HG03565 (cell line): ENCODE measurements at regions not wholly inside any gene's neighbourhood (a gene's known extent, or its start where the extent isn't known, plus 50 kb on each side); places are given as distances from the start of the nearest gene placed in this dataset.
A peak's percentile ranks its signal among the peaks of the same experiment; 100 is the strongest.
"Not testable (repeated sequence)": the region's sequence is repeated elsewhere in the genome, so short reads cannot be mapped to it uniquely, and the experiment has no call there.

ENCODE experiments used
- ATAC-seq: cut with Tn5 transposase; IDR thresholded peaks from one replicate; pipeline ENCODE4 v1.9.1; 2021; ENCODE audit warnings: mild to moderate bottlenecking, moderate library complexity; ENCODE audit not compliant: unreplicated experiment

DNA sequence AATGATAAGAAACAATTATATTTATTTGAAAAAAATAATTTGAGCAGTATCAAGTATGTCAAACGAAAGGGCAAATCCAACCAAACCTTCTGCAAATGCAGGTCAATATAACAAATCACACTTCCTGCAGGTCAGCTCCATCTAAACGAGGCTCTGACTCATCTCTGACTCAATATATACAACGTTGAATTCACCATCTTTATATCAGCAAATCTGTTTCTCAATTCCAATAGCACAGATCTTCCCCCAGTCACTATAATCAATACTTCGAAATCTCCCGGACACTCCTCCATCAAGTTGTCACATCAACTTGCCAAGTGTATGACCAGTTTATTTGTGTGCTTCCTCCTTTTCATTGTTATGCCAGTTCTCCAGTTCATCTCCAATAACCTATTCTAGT lies 388.9 kb downstream of the ZEB2 start:
- ATAC-seq = no peak

GRCh38 chr2:144130551-144130950 lies 389.4 kb downstream of the ZEB2 start:
- no peak for ATAC-seq

DNA sequence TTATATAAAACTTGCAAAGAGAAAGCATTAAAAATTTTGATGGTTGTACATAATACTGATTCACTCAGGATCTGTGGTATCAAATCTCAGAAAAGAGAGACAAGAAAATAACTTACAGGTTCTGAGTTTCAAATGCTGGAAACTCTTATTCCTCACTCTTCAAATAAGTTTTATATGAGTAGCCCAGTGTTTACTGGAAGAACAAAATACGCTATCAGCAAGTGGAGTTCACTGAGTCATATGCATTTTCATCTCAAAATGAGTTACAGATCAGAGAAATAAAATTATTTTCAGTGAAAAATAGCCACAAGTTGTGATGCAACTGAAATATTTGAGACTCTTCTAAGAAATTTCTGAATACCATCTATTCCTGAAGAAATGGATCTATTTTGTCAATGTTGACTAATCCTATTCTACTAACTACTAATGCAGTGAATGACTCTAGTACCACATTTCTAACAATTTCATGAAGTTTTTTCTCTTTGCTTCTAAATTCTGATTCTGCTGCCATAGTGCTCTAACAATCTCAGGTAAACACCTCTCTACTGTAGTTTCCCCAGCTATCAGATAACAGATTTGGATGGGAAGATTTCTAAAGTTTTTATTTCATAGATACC lies 391.7 kb downstream of the ZEB2 start:
- no peak for ATAC-seq

GRCh38 chr2:144127693-144128092 lies 392.2 kb downstream of the ZEB2 start:
- no peak for ATAC-seq

- no peak for ATAC-seq
These were observed 393.6 kb downstream of the ZEB2 start for GRCh38 chr2:144126302-144126701.

- no peak for ATAC-seq
These were observed 394.2 kb downstream of the ZEB2 start for GRCh38 chr2:144125751-144126150.

- no peak for ATAC-seq
These were observed 395.0 kb downstream of the ZEB2 start for GRCh38 chr2:144124882-144125281.

GRCh38 chr2:144120487-144120886 lies 399.4 kb downstream of the ZEB2 start:
- no peak for ATAC-seq

DNA sequence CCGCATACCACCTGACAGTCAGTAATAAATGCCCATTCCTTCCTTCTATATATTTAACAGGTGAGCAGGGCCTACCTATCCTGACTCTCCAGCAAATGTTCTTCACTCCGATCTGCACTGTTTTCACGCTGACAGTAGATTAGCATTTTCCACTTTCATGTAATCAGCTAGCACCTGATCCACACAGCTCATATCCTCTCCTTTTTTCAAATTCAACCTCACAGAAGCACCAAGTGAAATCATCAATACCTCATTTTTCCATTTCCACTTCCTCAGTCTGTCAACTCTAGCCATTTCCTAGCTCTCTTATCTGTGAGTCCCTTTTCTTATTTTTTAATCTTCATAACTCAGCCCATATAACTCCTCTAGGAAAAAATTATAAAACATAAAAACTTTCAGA lies 402.8 kb downstream of the ZEB2 start:
- ATAC-seq = no peak

DNA sequence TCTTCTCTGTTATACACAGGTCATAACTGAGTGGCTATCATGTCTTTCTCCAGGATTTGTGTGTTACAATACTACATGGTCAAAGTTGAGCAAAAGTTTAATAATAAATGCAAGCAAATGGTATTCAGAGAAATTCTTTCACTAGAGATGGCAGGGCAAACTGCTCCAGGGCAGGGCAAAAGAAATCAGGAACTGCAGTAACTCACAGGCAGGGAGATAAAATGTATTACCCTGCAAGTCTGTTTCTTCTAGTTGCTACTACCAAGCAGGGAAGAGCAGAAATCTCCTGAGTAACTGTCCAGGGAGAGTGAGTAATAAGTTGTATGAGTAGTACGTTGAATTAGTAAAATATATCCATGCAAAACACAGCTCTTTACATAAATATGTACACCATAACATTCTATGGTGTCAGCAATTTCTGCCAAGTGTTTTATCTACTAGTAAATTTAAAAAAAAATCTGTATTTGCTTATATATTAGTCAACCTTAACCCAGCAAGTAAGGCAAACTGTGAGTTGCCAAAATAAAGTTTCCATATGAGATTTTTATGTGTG lies 404.1 kb downstream of the ZEB2 start:
- ATAC-seq = no peak

DNA sequence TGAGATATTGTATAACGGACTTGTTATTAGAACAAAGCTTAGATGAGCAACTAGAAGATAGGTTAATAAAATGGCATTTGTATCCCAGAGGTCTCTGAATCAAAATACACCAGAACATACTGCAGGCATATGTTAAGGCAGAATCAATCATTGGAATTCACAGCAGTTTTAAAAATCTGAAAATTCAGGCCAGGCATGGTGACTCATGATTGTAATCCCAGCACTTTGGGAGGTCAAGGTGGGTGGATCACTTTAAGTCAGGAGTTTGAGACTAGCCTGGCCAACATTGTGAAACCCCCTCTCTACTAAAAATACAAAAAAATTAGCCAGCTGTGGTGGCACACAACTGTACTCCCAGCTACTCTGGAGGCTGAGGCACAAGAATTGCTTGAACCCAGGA lies 405.2 kb downstream of the ZEB2 start:
- ATAC-seq = no peak

GRCh38 chr2:144111437-144111836 lies 408.5 kb downstream of the ZEB2 start:
- no peak for ATAC-seq

GRCh38 chr2:144106104-144106503 lies 413.8 kb downstream of the ZEB2 start:
- ATAC-seq = not testable (repeated sequence)

- no peak for ATAC-seq
These were observed 417.5 kb downstream of the ZEB2 start for GRCh38 chr2:144102386-144102785.

DNA sequence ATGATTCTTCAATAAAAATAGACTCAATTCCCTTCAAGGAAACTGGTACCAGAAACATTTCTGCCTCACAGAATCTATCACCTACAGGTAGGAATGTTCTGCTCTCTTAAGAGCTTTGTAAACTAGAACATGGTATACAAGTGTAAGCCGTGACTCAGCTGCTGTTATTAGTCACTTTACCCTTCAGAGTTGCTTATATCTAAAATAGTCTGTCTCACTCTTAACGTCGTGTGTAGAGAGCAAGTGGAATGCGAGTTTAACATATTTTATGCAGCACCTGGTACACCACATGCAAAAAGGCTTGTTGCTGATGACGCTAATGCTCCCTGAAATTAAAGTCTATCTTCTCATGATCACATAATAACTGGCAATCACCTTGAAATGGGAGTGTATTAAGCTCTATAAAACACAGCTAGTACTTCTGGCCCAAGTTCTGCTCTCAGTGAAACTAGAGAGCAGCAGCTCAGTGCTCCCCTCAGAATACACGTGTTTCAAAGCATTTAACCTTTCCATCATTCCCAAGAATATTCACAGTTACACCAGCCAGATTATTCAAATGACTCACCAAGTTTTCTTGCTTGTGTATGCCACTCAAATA lies 420.0 kb downstream of the ZEB2 start:
- no peak for ATAC-seq

GRCh38 chr2:144099340-144099739 lies 420.6 kb downstream of the ZEB2 start:
- ATAC-seq = no peak

DNA sequence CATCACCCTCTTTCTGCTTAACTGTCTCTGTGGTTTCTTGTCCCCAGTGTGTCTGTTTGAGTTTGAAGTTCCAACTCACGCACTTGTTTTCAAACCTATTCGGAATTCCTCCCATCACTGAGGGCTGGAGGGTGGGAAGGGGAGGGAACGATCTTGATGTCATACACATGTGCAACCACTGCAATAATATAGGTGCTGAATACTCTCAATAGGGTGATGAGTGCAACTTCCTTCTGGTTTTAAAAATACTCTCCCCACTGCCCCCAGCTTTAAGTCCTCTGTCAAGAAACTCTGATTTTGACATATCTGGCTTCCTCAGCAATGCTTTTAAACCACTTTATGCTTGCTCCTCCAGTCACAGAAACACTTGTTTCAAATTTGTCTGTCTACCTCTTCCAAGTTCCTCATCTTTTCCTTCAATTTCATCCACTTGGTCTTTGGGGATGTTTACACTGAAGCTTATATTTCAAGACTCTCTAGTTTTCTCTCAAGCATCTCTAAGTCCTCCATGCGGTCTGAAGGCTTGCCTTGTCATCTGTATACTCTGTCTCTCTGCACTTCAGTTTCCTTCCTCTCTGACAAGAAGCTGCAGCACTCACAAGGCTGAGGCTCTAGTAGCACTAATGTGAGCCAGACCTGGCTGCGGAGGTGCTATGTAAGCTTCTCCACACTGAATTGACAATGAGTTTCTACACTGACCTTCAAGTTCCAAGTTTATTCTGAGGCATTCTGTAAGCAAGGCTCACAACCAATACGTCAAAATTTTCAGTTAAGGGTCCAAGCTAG lies 422.3 kb downstream of the ZEB2 start:
- peak; percentile 56 for ATAC-seq

- ATAC-seq = no peak
These were observed 423.4 kb downstream of the ZEB2 start for GRCh38 chr2:144096531-144096930.

DNA sequence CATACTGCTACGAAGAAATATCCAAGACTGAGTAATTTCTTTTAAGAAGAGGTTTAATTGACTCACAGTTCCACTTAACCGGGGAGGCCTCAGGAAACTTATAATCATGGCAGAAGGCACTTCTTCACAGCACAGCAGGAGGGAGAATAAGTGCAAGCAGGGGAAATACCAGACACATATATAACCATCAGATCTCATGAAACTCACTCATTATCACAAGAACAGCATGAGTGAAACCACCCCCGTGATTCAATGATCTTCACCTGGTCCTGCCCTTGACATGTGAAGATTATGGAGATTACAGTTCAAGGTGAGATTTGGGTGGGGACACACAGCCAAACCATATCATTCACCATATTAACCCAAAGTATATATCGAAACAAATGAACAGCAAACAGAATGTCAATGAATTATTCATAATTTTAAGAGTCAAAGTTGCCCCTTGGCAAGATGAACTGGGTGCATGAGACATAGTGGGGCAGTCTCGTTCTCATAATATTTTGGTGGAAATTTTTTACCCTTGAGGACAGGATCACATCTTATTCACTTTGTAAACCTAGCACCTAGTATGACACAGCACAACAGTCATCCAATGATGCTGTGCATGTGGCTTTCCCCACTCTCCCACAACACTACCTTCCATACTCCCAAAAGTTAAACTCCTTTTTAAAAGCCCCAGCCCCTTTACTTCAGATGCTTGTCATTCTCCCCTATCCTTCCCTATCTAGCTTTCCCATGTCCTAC lies 425.3 kb downstream of the ZEB2 start:
- no peak for ATAC-seq

DNA sequence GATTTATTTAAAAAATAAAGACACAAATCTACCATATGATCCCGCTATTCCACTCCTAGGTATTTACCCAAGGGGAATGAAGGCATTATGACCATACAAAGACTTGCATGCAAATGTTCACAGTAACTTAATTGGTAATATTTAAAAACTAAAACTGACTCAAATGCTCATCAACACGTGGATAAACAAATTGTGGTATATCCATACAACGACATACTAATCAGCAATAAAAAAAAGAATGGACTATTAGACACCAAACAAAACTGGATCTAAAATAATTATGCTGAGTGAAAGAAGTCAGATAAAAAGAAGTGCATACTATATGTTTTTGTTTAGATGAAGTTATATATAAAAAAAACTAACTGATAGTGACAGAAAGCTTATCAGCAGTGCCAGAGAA lies 428.3 kb downstream of the ZEB2 start:
- no peak for ATAC-seq

GRCh38 chr2:144088863-144089262 lies 431.1 kb downstream of the ZEB2 start:
- ATAC-seq = no peak
